ENCODE measurements at regions not wholly inside any gene's neighbourhood (a gene's known extent, or its start where the extent isn't known, plus 50 kb on each side); places are given as distances from the start of the nearest gene placed in this dataset.

- TF ChIP-seq KDM1A (IDR thresholded peaks at IDR 0.05; ENCODE audit: borderline replicate concordance, low read length) (no peak), SUZ12 (IDR thresholded peaks at IDR 0.05; ENCODE audit: low read length) (no peak), RFX5 (IDR thresholded peaks at IDR 0.05; ENCODE audit: borderline replicate concordance, low read depth, low read length) (no peak), SIRT6 (IDR thresholded peaks at IDR 0.05; ENCODE audit: low read length) (no peak), SP1 (IDR thresholded peaks at IDR 0.05; ENCODE audit: low read depth, low read length) (no peak), E2F6 (IDR thresholded peaks at IDR 0.05) (no peak), SIX5 (IDR thresholded peaks at IDR 0.05; ENCODE audit: low read depth, low read length) (no peak)
These were observed 1324.4 kb upstream of the EYS start (continued) for GRCh38 chr6:67031451-67031850.

Measured in H1 (cell line).